DND-41 (cell line): ENCODE measurements at regions not wholly inside any gene's neighbourhood (a gene's known extent, or its start where the extent isn't known, plus 50 kb on each side); places are given as distances from the start of the nearest gene placed in this dataset.

Source experiments
- ATAC-seq: fragments of 200-7000 bp; cut with Tn5 transposase; 3 replicates; pipeline ENCODE4 v1.9.1; 2021; ENCODE audit warnings: low read depth; ENCODE audit not compliant: insufficient read depth
- DNase-seq: peaks from one replicate; pipeline ENCODE4 v3.0.0-alpha.2; 2020
- H2AFZ ChIP-seq: 2 replicates; pipeline ENCODE4 v1.6.0; 2012; ENCODE audit warnings: low read depth, low read length
- H3K27ac ChIP-seq: 2 replicates; pipeline ENCODE4 v1.5.1; 2012; ENCODE audit warnings: low read length, inconsistent platforms
- H3K27me3 ChIP-seq: fragments of 200-600 bp; sonication (generic); 2 replicates; pipeline ENCODE4 v1.6.0; 2012; ENCODE audit warnings: low read length, mild to moderate bottlenecking, inconsistent platforms; ENCODE audit not compliant: insufficient read depth, poor library complexity
- H3K36me3 ChIP-seq: 2 replicates; pipeline ENCODE4 v1.5.1; 2012; ENCODE audit warnings: low read length, inconsistent platforms; ENCODE audit not compliant: insufficient read depth
- H3K4me1 ChIP-seq: 2 replicates; pipeline ENCODE4 v1.5.1; 2012; ENCODE audit warnings: mild to moderate bottlenecking, low read length; ENCODE audit not compliant: insufficient read depth
- H3K4me2 ChIP-seq: 2 replicates; pipeline ENCODE4 v1.6.0; 2012; ENCODE audit warnings: mild to moderate bottlenecking, moderate library complexity, low read length, inconsistent platforms; ENCODE audit not compliant: insufficient read depth
- H3K4me3 ChIP-seq, 2 experiments: fragments of 200-600 bp in 1 of 2; shearing (Covaris generic) in 1 of 2; 2 replicates each; pipeline ENCODE4 v1.5.1; 2012 to 2016; ENCODE audit warnings: inconsistent platforms in 2 of 2, low read length in 2 of 2, mild to moderate bottlenecking in 2 of 2, low read depth in 1 of 2, moderate library complexity in 1 of 2
- H3K79me2 ChIP-seq: 2 replicates; pipeline ENCODE4 v1.6.0; 2012; ENCODE audit warnings: low read length, inconsistent platforms; ENCODE audit not compliant: insufficient read depth
- H3K9ac ChIP-seq: 2 replicates; pipeline ENCODE4 v1.6.0; 2012; ENCODE audit warnings: low read depth, mild to moderate bottlenecking, inconsistent platforms, low read length, moderate library complexity
- H3K9me3 ChIP-seq: 2 replicates; pipeline ENCODE4 v1.5.1; 2012; ENCODE audit warnings: low read length, moderate library complexity, mild to moderate bottlenecking, inconsistent platforms; ENCODE audit not compliant: insufficient read depth, severe bottlenecking
- H4K20me1 ChIP-seq: 2 replicates; pipeline ENCODE4 v1.6.0; 2012; ENCODE audit warnings: low read length; ENCODE audit not compliant: insufficient read depth
- EZH2 ChIP-seq: IDR thresholded peaks from 3 replicates; pipeline ENCODE4 v1.6.1; 2012; ENCODE audit warnings: borderline replicate concordance, low read depth, mild to moderate bottlenecking, moderate library complexity, low read length, inconsistent platforms; ENCODE audit not compliant: severe bottlenecking
- TF ChIP-seq, protein P1 (sequence below): IDR thresholded peaks from 2 replicates; pipeline ENCODE4 v1.5.1; 2012; ENCODE audit warnings: borderline replicate concordance, low read length, moderate library complexity, mild to moderate bottlenecking; ENCODE audit not compliant: poor library complexity, severe bottlenecking; ENCODE audit errors: extremely low read depth

DNA sequence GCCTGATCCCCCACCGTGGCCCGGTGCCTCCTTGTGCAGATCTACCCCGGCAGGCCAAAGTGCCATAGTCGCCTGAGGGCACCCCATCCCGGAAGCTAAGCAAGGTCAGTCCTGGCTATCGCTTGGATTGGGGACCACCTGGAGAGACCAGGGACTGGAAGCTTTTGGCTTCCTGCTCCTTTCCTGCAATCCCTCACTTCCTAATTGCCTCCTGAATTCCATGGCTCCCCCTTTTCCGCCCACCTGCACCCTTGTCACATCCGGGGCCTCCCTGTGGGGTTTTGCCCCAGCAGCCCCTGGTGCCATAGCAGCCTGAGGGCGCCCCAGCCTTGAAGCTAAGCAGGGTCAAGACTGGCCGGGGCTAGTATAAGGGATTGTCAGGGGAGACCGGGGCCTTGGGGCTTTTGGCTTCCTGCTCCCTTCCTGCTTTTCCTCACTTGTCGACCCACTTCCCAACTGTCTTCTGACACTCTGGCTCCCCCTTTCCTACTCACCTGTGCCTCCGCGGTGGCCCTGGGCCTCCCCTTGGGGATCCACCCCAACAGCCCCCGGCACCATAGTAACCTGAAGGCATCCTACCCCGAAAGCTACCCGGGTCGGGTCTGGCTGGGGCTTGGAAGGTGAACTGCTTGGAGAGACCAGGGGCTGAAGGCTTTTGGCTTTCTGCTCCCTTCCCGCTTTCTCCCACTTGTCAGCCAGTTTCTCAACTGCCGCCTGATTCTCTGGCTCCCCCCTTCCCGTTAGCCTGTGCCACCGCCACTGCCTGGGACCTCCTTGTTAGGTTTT, 2293.6 kb downstream of the TP53TG3F start:
- Histone ChIP-seq H3K4me1 (no peaks in the 10 kb centered on the region), H3K9ac (no peak overlapping the region), H3K4me2 (no peak overlapping the region), H3K79me2 (no peaks in the 10 kb centered on the region), H3K27me3 (no peaks in the 10 kb centered on the region), H2AFZ (no peak overlapping the region), H3K27ac (no peak overlapping the region), H3K9me3 (peaks cover 57% of the 10 kb centered on the region), H3K4me3 (no peak overlapping the region), H3K36me3 (no peaks in the 10 kb centered on the region), H4K20me1 (no peaks in the 10 kb centered on the region)
- no peak for TF ChIP-seq EZH2
- TF ChIP-seq, protein P1, sequence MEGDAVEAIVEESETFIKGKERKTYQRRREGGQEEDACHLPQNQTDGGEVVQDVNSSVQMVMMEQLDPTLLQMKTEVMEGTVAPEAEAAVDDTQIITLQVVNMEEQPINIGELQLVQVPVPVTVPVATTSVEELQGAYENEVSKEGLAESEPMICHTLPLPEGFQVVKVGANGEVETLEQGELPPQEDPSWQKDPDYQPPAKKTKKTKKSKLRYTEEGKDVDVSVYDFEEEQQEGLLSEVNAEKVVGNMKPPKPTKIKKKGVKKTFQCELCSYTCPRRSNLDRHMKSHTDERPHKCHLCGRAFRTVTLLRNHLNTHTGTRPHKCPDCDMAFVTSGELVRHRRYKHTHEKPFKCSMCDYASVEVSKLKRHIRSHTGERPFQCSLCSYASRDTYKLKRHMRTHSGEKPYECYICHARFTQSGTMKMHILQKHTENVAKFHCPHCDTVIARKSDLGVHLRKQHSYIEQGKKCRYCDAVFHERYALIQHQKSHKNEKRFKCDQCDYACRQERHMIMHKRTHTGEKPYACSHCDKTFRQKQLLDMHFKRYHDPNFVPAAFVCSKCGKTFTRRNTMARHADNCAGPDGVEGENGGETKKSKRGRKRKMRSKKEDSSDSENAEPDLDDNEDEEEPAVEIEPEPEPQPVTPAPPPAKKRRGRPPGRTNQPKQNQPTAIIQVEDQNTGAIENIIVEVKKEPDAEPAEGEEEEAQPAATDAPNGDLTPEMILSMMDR: no peak
- ATAC-seq (no peak), DNase-seq (no peak)

DNA sequence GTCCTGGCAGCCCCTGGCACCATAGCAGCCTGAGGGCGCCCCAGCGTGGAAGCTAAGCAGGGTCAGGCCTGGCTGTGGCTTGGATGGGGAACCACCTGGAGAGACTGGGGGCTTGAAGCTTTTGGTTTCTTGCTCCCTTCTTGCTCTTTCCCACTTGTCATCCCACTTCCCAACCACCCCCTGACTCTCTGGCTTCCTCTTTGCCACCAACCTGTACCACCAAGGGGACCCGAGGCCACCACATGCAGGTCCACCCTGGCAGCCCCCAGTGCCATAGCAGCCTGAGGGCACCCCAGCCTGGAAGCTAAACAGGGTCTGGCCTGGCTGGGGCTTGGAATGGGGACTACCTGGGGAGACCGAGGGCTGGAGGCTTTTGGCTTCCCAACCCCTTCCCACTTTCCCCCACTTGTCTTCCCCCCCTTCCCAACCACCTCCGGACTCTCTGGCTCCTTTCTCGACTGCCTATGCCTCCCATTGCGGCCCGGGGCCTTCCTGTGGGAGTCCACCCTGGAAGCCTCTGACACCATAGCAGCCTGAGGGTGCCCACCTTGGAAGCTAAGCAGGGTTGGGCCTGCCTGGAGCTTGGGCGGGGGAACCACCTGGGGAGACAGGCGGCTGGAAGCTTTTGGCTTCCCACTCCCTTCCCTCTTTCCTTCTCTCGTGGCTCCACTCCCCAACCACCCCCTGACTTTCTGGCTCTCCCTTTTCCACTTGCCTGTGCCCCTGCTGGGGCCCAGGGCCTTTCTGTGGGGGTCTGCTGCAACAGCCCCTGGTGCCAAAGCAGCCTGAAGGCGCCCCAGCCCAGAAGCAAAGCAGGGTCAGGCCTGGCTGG, 2294.4 kb downstream of the TP53TG3F start:
- Histone ChIP-seq H3K27me3 (no peaks in the 10 kb centered on the region), H3K36me3 (no peaks in the 10 kb centered on the region), H3K4me1 (no peaks in the 10 kb centered on the region), H3K4me3 (no peak overlapping the region), H3K27ac (no peak overlapping the region), H3K9me3 (peaks cover 51% of the 10 kb centered on the region), H3K9ac (no peak overlapping the region), H4K20me1 (no peaks in the 10 kb centered on the region), H3K4me2 (no peak overlapping the region), H2AFZ (no peak overlapping the region), H3K79me2 (no peaks in the 10 kb centered on the region)
- ATAC-seq (no peak), DNase-seq (no peak)
- TF ChIP-seq, protein P1: no peak
- no peak for TF ChIP-seq EZH2

DNA sequence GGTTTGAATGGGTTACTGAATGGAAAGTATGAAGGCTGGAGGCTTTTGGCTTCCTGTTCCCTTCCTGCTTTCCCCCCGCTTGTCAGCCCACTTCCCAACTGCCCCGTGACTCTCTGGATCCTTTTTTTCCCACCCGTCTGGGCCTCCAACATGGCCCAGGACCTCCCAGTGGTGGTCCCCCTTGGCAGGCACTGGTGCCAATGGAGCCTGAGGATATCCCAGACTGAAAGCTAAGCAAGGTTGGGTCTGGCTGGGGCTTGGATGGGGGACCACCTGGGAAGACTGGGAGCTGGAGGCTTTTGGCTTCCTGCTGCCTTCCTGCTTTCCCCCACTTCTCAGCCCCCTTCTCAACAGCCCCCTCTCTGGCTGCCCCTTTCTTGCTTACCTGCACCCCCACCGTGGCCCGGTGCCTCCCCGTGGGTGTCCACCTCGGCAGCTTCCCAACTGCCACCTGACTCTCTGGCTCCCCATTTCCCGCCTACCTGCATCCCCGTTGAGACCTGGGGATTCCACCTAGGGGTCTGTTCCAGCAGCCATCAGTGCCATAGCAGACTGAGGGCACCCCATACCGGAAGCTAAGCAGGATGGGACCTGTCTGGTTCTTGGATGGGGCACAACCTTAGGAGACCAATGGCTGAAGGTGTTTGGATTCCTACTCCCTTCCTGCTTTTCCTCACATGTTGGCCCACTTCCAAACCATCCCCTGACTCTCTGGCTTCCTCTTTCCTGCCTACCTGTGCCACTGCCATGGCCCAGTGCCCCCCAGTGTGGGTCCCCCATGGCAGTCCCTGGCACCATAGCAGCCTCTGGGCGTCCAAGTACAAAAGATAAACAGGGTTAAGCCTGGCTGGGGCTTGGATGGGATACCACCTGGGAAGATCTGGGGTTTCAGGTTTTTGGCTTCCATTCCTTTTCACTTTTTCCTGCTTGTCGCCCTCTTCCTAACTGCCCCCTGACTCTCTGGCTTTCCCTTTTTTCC, 2295.3 kb downstream of the TP53TG3F start:
- no peaks in the 10 kb centered on the region for H3K79me2 ChIP-seq
- no peak for DNase-seq
- H3K27ac ChIP-seq: no peak overlapping the region
- TF ChIP-seq, protein P1: no peak
- no peak for TF ChIP-seq EZH2
- peaks cover 50% of the 10 kb centered on the region for H3K9me3 ChIP-seq
- H4K20me1 ChIP-seq: no peaks in the 10 kb centered on the region
- H3K4me1 ChIP-seq: no peaks in the 10 kb centered on the region
- no peak overlapping the region for H3K4me3 ChIP-seq
- no peaks in the 10 kb centered on the region for H3K27me3 ChIP-seq
- H3K9ac ChIP-seq: no peak overlapping the region
- ATAC-seq: no peak
- no peaks in the 10 kb centered on the region for H3K36me3 ChIP-seq
- H3K4me2 ChIP-seq: no peak overlapping the region
- H2AFZ ChIP-seq: no peak overlapping the region
